HG03558 (cell line): ENCODE measurements at regions not wholly inside any gene's neighbourhood (a gene's known extent, or its start where the extent isn't known, plus 50 kb on each side); places are given as distances from the start of the nearest gene placed in this dataset.
"Not testable (repeated sequence)": the region's sequence is repeated elsewhere in the genome, so short reads cannot be mapped to it uniquely, and the experiment has no call there.

ENCODE experiments used
- ATAC-seq: cut with Tn5 transposase; IDR thresholded peaks from one replicate; pipeline ENCODE4 v1.9.1; 2021; ENCODE audit warnings: moderate number of reproducible peaks; ENCODE audit not compliant: unreplicated experiment; ENCODE audit errors: extremely low read depth

- ATAC-seq: no peak
Measured at GRCh38 chr7:17436126-17436525, 137.7 kb downstream of the AHR start.

GRCh38 chr7:17437586-17437985, 139.1 kb downstream of the AHR start:
- no peak for ATAC-seq

- not testable (repeated sequence) for ATAC-seq
Measured at GRCh38 chr7:17440025-17440784, 141.8 kb downstream of the AHR start.

GRCh38 chr7:17440831-17441230, 142.4 kb downstream of the AHR start:
- ATAC-seq: no peak

GRCh38 chr7:17441557-17441956, 143.1 kb downstream of the AHR start:
- ATAC-seq: no peak

GRCh38 chr7:17444151-17444550, 145.7 kb downstream of the AHR start:
- no peak for ATAC-seq

GRCh38 chr7:17444673-17445072, 146.2 kb downstream of the AHR start:
- no peak for ATAC-seq

GRCh38 chr7:17446340-17446739, 147.9 kb downstream of the AHR start:
- ATAC-seq: no peak

GRCh38 chr7:17447728-17448478, 149.5 kb downstream of the AHR start:
- no peak for ATAC-seq

GRCh38 chr7:17448479-17449423, 150.3 kb downstream of the AHR start:
- no peak for ATAC-seq

GRCh38 chr7:17456541-17456940, 158.1 kb downstream of the AHR start:
- no peak for ATAC-seq

GRCh38 chr7:17460001-17460400, 161.5 kb downstream of the AHR start:
- ATAC-seq: no peak

GRCh38 chr7:17460665-17461064, 162.2 kb downstream of the AHR start:
- no peak for ATAC-seq

GRCh38 chr7:17462131-17462631, 163.7 kb downstream of the AHR start:
- no peak for ATAC-seq

GRCh38 chr7:17463511-17464085, 165.1 kb downstream of the AHR start:
- no peak for ATAC-seq

GRCh38 chr7:17466216-17466615, 167.8 kb downstream of the AHR start:
- no peak for ATAC-seq

GRCh38 chr7:17467386-17467945, 169.0 kb downstream of the AHR start:
- no peak for ATAC-seq

GRCh38 chr7:17471325-17471724, 172.9 kb downstream of the AHR start:
- ATAC-seq: no peak

- ATAC-seq: no peak
Measured at GRCh38 chr7:17472518-17472917, 174.1 kb downstream of the AHR start.

- ATAC-seq: no peak
Measured at GRCh38 chr7:17472939-17473338, 174.5 kb downstream of the AHR start.
